ENCODE measurements at regions not wholly inside any gene's neighbourhood (a gene's known extent, or its start where the extent isn't known, plus 50 kb on each side); places are given as distances from the start of the nearest gene placed in this dataset.

DNA sequence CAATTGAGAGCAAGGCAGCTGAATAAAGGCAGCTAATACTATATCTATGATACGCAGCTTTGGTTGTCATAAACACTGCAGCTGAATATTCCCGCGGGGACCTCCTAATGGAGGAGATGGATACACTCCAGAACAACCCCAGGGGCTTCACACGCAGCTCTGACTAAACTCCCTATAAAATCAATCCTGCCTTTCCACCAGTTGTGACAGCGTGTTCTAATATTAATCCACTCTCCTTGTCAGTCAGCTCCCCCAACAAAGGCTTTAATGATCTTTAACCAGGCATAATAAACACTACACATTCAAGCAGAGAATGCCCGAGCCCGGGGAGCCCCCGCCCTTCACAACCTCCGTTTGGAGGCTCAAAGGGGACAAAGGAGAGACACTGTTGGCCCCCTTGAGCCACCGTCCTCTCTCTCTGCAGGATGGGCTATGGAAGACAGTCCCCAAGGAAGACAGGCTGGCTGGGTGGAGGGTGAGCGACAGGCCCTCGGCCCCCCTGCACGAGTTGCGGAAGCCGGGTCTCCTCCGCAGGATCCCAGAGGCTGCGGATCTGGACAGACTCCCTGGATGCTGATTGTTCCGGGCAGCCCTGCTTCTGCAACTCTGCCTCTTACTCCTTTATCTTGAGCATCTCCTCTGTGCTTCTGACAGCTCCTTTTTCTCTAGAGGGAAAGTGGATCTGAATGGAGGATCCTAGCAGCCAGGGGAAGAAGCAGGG is 565.2 kb downstream of the BUD13 start:
- no peak for DNase-seq

DNA sequence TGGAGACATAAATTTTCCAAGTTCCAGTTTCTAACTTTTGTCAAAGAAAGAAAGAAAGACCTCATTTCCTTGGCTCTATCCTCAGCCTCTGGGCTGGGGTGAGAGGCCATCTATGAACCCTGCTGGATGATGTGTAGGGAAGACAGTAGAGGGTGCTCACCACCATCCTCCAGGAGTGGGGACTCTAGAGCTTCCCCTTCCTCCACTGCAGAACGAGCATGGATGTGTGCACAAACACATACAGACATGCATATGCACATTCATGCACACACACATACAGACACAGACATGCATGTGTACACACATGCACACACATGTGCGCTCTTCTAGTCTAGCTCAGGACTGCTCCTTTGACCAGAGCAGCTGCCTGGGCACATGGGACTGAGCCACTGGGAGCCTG is 565.8 kb downstream of the BUD13 start:
- DNase-seq, result no peak

DNA sequence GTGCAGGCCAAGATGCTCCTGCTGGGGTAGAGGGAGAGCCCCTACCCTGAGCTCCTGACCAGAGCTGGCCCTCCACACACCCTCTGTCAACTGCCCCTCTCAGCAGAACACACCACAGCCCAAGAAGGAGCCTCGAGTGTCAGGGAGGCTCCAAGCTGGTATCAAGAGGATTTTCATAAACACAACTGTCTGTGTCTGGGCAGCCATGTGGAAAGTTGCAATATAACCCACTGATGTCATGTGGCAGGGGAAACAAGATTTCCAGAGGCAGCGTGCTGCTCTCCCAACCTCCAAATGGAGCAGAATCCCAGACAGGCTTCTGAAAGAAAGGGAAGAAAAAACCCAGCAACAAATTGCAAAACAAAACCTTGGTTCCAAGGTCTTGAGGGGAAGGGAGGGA is 569.9 kb downstream of the BUD13 start:
- no peak for DNase-seq

DNA sequence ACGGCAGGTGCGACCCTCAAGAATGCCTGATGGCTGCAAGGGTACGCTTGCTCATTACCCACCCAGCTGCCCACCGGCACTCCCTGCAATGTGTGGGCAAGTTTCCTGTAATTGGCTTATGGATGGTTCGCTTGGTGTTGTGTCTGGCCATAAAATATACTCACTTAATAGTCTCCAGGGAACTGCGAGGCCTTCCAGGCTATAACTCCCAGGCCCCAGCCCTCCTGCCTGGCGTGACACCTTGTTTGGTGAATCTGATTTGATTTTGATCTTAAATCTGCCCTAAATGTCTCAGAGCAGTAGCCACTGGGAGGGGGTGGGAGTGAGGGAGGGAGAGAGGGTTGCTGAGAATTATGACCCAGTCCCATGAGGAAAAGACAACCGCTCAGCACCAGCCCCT is 572.2 kb downstream of the BUD13 start:
- DNase-seq, result no peak

DNA sequence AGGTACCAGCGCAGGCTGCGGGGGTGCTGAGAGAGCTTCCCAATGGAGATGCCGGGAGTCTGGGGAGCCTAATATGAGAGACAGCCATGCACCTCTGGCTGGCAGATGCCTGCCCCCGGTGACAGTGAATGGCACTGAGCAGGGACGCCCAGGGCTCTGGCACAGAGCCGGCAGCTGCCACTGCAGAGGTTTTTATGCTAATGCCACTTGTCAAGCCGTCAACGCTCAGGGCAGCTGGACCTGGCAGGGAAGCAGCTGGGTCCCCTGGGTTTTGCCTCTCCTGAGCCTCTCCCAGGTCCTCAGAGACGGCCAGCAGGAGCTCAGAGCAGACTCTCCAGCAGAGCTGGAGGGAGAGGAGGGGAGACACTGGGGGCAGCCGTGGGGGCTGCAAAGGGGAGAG is 573.6 kb downstream of the BUD13 start:
- no peak for DNase-seq

DNA sequence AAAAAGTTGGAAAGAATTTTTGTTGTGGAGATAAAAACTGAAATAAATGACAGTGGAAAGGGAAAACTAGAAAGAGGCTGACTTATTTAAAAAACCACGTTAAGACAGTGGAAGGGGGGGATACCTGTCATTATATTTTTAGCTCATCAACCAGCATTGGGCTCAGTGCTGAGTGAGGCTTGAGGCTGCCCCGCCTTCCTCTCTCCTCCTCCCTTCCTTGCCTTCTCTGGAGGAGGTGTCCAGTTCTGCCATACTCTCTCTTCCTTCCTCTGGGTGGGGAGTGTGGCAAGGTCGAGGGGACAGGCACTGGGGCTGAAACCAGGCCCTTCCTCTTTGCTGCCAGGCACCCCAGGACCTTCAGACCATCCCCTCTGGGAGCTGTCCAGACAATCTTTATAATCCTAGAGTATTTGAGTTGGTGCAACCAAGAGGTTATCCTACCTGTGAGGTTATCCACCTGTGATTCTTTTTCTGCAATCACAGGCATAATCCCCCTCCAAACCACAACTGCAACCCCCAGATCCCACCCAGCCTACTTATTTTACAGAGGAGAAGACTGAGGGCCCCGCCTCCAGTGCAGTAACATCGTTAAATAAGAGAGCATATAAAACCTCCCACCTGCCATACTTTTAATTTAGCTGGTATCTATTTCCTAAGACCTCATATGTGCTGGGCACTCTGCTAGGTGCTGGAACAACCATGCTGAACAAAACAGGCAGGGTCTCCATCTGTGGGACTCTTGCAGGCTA is 578.5 kb downstream of the BUD13 start:
- no peak for DNase-seq

DNA sequence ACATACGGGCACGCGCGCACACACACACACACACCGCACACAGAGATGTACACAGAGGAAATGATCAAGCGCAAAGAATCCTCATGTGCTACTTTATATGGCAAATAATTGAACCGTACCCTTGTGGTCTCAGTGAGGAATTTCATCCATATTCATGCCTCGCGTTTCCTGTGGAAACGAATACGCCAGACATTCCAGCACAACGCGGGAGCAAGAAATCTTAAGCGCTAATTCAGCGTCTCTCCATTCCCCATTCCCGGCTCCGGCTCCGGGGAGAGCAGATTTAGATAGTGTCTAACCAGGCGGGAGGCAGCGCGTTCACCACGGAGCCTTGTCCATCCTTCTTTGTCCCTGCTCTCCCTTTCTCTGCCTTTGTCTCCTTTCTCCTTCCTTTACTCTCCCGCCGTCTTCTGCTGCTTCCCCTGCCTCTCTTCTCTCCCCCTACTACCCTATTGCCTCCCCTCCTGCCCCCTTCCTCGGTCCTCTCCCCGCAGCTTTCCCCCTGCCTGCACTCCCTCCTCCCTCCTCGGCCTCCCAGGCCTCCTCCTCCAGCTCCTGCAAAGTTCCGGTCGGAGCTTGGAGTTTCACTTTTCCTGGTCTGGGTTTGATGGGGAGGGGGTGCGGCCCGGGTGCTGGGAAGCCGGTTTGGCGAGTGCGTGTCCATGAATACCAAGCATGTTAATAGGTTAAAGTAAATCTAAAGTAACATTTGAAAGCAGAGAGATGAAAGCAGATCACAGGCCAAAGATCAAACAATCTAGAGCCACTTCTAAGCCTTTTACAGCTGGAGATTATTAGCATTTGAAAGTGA is 579.3 kb downstream of the BUD13 start:
- peak; percentile 55 for DNase-seq

DNA sequence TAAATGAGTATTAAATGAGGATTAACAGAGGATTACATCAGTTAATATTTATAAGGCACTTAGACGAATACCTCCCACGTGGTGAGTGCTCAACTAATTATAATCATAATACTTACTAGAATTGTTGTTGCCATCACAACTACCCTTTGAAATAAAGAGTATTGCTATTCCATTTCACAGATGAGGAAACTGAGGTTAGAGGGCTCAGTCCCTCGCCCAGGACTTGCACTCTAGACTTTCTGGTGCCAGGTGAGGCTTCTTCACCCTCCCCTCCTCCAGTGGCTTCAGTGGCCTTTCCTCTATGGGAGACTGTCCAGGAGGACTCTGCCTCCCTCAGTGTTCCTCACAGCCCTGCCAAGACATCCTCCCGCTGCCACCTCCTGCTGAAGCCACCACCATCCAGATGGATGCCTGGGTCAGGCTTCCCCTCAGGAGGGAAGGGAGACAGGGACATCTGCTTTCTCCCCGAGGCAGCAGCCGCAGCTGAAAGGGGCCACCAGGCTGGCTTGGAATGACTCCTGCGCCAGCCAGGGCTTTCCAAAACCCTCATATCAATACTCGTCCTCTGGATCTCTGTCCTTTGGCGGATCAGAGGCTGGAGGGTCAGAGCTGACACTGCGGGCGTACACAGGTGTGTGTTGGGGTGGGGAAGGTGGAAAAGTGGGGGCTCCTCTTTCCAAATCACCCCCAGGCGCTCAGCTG is 580.1 kb downstream of the BUD13 start:
- no peak for DNase-seq

DNA sequence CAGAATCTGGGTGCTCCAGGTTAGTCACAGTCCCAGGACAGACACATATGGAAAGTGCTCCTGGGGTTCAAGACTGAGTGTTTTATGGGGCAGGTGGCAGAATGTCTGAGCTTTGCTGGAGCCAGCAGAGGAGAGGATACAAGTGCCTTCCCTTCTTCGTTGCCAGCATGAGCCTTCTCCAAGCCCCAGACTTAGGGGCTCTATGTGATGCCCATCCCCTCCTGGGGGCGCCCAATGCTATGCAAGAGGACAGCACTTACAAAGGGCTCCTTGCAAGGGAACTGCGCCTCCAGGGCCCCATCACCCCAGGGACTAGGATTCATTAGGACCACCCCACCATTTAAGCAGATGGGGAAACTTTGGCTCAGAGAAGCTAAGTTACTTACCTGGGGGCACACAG is 581.9 kb downstream of the BUD13 start:
- no peak for DNase-seq

DNA sequence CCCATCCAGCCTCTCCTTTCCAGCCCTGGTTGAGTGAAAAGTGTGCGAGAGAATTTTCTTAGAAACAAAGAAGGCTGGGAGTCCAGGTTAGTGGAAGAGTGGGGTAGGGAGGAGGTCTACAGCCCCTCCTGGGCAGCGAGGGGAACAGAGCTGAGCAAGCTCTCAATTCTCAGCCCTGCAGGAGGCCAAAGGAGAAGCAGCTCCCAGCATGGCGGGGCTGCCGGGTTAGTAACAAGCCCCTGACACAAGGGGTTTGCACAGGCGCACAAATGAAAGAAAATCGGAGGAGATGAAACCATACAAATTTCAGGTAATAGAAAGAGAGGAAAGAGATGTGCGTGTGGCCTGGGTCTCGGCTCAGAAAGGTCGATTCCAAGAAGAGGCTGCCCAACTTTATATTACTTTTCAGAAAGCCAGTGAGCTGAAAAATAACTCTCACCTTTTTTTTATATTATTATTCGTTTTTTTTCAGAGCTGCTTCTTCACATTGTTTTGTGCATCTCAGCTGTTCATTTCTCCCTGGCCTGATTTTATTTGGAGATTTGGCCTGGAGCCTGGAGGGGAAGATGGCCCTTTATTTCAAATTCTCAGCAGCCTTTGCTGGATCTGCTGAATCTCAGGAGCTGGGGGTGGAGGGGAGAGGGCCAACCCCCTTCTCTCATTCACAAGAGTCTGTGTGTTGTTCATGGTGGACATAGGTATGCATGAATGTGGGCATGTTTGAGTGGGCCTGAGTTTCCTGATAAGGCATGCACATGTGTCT is 583.2 kb downstream of the BUD13 start:
- DNase-seq, result no peak

DNA sequence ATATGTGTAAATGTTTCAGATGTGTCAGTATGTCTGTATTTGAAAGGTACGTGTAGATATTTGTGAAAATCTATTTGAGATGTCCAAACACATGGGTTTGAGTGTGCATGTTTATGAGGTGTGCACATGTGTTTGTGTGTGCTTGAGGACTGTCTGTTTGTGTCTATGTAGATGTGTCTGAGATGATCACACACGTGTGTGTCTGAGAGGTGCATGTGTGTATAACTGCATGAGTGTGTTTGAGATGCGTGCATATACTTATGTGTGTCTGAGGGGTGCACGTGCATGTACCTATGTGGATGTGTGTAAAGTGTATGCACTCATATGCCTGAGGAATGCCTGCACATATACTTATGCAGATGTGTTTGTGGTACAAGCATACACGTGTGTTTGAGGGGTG is 584.4 kb downstream of the BUD13 start:
- DNase-seq, result no peak

DNA sequence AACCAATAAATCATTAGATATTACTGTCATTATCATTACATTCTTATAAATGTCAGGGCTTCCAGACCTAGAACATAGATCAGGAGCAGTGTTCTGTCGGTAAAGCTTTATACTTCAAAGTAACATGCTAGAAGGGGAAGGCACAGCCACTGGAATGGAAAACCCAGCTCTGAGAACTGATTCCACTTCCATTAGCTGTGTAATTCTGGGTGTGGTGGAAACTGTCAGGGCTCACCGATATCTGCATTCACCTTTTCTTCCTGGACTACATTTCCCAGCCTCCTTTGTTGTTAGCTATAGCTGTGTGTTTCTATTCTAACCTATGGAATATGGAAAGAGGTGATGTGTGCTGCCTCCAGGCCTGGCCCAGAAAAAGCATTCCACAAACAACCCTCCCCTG is 585.8 kb downstream of the BUD13 start:
- no peak for DNase-seq

DNA sequence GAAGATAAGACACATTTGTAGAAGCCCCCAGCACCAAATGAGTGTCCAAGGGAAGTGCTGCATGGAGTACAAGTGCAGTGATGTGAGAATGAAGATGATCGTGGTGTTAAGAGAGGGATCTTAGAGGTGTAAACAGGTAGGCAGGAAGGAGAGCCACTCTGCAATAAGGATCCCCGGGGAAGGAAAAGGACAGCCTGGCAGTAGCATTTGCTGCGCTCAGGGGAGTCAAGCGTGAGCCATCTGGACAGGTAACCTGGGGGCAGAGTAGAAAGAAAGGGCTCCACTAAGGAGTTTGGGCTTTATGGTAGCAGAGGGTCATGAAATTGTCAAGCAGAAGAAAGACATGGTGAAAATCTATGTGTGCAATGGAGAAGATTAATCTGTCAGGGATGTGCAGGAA is 587.2 kb downstream of the BUD13 start:
- DNase-seq, result no peak

DNA sequence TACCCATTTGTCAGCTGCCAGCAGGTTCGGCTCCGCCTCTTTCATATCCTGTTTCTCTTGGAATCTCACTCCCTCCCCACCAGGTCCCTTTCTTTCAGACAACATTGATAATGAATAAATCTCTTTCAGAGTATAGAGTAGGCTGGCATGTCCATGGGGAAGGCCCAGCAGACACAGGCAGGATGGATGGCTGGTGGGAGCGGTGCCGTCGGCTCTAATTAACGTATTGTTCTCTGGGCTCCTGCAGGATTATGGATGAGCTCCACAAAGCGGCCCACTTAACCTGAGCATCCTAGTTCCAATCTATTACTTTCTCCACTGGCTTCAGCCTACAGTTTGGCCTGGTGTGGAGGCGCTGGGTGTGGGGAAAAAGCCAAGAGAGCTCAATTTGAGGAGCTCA is 588.0 kb downstream of the BUD13 start:
- DNase-seq, result no peak

DNA sequence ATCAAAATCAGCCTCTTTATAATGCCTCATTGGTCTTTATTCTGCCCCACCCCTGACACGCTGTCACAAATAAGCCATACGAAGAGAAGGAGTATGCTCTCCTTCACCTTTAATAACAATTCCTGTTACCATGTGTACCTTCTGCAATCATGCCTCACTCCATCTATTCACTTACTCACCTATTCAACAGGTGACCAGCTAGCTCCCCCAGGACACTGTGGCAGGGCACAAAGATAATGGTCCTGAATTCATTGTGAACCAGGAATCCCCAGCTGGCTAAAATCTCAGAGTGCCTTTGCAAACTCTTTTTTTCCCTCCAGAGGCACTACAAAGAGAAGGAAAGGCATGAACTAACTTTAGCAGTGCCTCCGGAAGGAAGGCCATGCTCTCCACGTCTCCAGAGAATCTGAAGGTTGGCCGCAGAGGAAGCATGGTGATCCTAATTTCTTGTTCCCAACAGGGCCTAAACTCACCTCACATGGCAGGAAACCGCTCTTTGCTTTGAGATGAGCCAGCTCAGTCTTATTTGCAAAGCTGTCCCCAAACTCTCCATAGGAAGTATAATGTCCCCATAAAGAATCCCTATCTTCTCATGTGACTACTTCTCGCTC is 590.3 kb downstream of the BUD13 start:
- DNase-seq, result no peak

DNA sequence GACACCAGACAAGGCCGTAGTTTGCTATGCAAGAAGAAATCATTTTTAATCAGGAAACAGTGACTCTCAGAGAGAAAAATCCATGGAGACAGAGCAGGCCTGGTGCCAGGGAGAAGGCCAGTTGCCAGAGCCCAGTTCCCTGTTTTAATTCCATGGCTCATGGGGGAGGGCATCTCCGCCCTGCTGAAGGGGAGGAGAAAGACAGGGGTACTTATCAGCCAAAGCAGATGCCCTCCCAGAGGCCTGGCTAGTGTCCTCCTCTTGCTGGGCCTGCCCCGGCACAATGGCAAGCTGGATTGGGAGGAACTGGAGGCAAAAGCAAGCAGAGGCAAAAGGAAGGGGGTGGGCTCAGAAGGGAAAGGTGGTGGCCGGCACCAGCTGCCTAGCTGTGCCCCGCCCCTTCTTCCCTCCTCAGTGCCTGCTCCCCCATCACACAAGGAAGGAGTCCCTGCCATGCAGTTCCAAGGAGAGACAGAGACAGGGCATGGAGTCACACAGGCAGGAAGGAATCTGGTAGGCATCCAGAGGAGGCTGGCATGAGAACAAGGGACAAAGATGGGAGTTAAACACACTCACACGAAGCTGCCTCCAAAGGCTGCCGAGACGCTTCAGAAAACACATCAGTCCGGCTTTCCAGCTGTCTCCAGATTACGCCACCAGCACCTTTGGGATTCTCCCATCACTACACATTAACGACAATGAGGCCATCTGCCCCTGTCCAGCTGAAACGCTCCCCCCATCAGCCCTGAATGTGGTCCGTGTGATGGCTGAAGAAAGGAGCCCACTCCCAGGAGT is 591.8 kb downstream of the BUD13 start:
- no peak for DNase-seq

DNA sequence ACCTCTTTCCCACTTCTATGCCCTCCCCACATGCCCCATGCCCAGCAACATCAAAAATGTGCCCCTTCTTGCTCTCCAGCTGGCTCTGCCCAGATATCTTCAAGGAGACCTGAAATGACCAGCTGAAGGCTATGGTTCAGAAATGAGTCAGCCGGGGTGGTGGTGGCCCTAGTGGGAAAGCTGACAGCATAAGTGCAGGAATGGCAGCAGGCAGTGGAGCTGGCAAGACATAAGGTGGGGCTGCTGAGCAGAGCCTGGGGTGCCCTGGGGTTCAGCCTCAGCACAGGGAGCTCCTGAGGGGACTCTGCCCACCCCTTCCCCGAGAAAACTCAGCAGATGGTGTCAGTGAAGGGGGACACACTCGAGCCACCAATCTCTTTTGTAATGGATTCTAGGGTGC is 593.4 kb downstream of the BUD13 start:
- no peak for DNase-seq

DNA sequence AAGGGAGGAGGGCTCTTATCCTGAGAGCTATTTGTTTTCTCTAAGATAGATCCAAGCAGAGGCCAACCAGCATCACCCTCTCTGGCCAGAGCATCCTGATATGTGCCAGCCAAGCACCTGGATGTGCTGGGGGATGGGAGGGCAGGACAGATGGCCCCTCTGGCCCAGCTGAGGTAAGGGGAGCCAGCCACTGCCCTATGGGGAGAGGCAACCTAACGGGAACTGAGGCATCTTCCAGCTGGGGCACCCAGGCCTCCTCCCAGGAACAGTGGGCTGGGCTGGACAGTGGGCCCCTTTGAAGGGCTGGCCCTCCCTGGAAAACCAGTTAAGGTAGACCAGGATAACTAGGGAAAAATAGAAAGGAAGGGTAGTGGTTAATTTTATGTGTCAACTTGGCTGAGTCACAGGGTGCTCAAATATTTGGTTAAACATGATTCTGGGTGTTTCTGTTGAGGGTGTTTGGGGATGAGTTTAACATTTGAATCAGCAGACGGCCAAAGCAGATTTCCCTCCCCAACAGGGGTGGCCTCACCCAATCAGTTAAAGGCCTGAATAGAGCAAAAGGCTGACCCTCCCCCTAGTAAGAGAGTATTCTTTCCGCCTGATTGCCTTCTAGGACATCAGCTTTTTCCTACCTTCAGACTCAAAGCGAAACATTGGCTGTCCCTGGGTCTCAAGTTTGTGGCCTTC is 595.1 kb downstream of the BUD13 start:
- no peak for DNase-seq

DNA sequence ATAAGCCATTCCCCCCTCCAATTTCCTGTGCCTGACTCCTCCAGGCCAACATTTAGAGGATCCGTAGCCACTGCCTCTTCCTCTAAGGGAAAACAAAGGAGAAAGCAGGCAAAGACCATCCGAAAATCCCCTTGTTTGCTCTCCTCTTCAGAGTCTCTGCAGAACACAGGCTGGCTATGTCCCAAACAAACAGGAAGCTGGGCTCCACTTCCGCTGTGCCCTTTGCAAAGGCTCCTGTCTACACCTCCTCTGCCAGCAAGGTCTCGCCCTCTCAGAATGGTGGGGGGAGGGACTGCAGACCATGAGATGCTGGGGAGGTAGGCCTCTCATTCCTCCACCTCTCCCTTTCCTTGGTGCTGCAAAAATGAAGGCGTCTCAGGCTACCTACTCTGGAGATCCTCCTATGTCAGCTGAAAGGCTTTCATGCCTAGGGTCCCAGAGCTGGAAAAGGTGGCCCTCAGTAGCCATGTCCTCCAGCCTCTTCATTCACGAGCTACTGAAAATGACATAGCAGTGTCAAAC is 596.2 kb downstream of the BUD13 start:
- no peak for DNase-seq

DNA sequence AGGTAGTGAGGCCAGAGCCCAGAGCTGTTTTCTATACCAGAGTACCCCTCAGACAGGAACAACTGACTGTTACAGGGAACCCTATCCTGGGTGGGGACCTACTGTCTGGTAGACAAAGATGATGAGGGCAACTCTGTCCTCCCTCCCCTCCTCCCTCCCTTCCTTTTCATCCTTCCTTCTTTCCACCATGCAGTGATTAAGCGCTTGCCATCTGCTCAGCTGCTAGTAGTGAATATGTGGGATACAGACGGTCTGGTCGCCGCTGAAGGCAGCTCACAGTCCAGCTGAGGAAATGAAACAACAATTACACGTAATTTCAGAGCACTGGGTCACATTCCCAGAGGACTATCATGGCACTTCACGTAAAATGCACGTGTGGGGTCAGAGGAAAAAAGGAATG is 597.1 kb downstream of the BUD13 start:
- no peak for DNase-seq
